NOMO-1 treated with DMSO at 0.1 percent for 48 hours (cell line): ENCODE measurements at regions not wholly inside any gene's neighbourhood (a gene's known extent, or its start where the extent isn't known, plus 50 kb on each side); places are given as distances from the start of the nearest gene placed in this dataset.
A peak's percentile ranks its signal among the peaks of the same experiment; 100 is the strongest.

Experiments
- DNase-seq: peaks from one replicate; lab custom pipeline; 2025; ENCODE audit not compliant: unreplicated experiment; lab: John Stamatoyannopoulos, UW

GRCh38 chr12:92615086-92615485 lies 87.7 kb upstream of the PLEKHG7 start:
- DNase-seq: no peak

GRCh38 chr12:92614502-92614901 lies 88.3 kb upstream of the PLEKHG7 start:
- DNase-seq: no peak

- DNase-seq: no peak
Measured at GRCh38 chr12:92614001-92614400, 88.8 kb upstream of the PLEKHG7 start.

GRCh38 chr12:92612611-92613010 lies 90.2 kb upstream of the PLEKHG7 start:
- no peak for DNase-seq

DNA sequence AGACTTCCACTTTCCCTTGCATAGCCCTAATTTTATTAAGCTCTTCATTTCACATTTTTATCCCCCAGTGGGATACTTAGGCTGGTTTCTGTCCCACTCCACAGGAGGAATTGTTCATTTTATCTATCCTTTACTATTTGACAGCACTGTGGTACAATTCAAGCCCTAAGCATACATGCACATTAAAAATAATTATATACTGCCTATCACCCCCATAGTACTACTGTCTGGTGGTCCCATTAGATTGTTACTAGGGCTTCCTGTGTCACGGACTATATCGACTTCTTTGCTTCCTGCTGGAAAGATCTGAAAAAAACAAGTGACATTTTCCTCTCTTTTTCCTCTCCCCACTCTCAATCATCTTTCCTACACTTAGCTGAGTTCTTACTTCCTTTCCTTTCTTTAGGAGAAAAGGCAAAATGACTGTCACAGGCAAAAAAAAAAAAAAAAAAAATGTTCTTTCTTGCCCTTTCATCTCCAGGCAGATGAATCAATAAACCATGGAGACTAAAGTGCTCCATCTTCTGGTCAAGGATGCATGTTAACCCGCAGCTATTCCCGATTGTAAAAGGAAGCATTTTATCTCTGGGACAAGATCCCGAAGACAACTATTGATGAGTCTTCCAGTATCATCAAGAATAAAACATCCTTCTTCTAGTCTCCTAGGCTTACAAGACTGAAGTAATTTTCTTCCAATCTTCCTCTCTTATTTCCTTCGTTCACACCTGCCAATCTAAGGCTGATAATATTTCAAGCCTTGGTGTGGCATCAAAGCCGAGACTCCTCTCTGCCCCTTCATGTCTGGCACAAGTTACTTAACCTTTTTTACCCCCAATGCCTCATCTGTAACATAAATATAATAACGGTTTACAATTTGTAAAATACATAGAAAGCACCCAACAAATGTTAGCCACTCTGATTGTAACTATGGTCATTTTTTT lies 94.4 kb upstream of the PLEKHG7 start:
- DNase-seq: peak; percentile 2

GRCh38 chr12:92606956-92607355 lies 95.8 kb upstream of the PLEKHG7 start:
- DNase-seq: no peak

DNA sequence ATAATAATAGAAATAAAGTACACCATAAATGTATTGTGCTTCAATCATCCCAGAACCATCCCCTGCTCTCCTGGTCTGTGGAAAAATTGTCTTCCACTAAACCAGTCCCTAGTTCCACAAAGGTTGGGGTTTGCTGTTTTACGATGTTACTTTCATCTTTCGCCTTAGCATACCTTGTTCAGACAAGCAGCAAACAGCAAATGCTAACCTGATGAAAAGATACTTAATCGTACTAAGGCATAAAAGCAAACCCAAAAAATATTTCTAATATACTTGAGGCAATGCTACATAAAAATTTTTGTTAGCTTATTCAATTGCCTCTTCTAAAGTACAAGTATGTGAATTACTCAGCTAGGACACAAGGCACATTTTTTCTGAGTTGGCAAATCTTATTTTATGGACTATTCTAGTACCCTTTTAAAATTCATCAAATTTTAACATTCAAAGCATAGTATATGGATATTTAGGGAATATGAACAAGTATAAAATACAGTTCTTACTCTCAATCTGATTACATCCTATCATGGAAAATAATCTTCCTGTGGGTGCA lies 97.1 kb upstream of the PLEKHG7 start:
- DNase-seq: no peak

DNA sequence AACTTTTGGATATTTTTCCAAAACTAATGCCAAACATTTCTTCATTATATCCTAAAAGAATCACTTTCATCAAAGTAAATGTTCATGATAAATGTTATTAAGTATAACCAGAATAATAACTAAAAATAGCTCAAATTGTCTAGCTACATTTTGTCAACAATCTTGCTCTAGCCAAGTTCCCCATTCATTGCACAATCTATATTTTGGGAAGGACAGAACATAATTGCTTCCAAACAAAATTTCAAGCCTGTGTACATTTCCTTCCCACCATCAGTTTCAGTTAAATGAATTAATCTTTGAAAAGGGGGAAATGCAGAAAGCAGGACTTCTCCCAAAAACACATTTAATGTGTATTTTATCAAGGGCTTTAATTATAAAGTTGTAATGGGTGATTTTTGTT lies 98.0 kb upstream of the PLEKHG7 start:
- no peak for DNase-seq

GRCh38 chr12:92603741-92604432 lies 98.9 kb upstream of the PLEKHG7 start:
- DNase-seq: no peak

GRCh38 chr12:92602930-92603623 lies 99.7 kb upstream of the PLEKHG7 start:
- no peak for DNase-seq

GRCh38 chr12:92602476-92602875 lies 100.3 kb upstream of the PLEKHG7 start:
- DNase-seq: no peak

GRCh38 chr12:92601680-92602079 lies 101.1 kb upstream of the PLEKHG7 start:
- no peak for DNase-seq

GRCh38 chr12:92601176-92601575 lies 101.6 kb upstream of the PLEKHG7 start:
- DNase-seq: no peak

DNA sequence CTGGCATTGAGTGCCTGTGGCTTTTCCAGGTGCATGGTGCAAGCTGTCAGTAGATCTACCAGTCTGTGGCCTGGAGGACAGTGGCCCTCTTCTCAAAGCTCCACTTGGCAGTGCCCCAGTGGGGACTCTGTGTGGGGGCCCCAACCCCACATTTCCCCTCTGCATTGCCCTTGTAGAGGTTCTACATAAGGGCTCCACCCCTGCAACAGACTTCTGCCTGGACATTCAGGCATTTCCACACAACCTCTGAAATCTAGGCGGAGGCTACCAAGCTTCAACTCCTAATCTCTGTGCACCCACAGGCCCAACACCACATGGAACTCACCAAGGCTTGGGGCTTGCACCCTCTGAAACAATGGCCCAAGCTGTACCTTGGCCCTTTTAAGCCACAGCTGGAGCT lies 102.7 kb upstream of the PLEKHG7 start:
- DNase-seq: no peak

DNA sequence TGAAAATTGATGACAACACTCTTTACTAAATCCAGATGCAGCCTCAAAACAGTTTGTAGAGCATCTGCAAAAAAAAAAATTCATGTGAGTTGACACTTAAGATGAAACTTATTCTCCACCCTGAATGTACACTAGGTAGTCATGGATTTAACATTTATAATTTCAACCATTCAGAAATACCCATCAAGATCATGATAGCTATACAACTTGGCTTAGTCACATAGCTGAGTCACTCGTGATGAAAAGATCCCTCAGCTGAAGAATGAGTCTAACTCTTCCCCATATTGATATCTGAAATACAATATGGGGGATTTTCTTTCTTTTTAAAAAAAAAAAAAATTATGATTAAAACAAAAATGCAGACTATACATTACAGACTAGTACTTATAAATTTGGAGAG lies 104.8 kb upstream of the PLEKHG7 start:
- no peak for DNase-seq

DNA sequence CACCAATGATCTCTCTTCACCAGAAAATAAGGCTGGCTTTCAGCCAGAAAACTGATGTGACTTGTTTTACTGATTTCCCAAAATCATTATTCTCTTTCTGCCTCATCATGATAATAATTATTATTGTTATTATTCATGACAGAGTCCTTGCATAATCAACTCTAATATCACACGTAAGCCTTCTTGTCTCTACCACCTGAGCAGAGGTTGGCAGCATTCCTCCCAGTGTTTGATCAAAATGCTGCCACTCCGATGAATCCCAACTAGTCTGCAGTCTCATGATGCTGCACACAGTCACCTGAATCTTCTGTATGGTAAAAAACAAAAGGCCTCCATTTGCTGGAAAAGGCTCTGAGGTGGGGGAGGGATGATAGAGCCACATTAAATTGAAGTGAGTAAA lies 105.7 kb upstream of the PLEKHG7 start:
- DNase-seq: no peak

DNA sequence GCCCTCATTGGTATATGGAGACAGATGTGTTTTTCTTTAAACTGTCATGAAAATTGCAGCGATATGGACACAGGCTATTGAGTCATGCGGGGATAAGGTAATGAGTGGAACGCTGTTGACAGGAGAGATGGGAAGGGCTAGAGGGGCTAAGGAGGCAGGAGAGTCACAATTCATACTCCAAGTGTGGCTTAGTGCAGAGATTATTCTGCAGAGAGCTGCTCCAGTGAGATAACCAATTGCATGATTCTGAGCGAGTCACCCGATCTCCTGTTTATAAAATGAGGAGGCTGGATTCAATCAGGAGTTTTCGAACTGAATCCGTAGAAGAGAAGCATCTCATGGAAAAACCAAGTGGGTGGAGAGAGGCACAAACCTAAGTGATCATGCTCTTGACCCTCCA lies 106.4 kb upstream of the PLEKHG7 start:
- DNase-seq: no peak

DNA sequence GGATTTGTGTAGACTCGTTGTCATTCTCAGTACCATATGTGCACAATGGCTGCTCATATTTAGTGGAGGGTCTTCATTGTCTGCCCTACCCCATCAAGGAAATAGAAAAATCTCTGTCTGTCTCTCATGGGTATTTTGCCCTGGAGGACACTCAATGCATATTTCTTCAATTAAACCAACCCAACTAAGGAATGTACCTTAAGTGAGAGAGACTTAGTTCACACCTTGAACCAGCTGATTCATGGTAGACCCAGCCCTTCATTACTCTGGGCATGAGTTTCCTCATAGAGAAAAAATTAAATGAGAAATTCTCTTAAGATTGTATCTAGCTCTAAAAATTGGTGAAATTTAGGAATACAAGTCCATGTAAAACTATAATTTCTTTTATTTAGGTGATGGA lies 107.1 kb upstream of the PLEKHG7 start:
- DNase-seq: no peak

DNA sequence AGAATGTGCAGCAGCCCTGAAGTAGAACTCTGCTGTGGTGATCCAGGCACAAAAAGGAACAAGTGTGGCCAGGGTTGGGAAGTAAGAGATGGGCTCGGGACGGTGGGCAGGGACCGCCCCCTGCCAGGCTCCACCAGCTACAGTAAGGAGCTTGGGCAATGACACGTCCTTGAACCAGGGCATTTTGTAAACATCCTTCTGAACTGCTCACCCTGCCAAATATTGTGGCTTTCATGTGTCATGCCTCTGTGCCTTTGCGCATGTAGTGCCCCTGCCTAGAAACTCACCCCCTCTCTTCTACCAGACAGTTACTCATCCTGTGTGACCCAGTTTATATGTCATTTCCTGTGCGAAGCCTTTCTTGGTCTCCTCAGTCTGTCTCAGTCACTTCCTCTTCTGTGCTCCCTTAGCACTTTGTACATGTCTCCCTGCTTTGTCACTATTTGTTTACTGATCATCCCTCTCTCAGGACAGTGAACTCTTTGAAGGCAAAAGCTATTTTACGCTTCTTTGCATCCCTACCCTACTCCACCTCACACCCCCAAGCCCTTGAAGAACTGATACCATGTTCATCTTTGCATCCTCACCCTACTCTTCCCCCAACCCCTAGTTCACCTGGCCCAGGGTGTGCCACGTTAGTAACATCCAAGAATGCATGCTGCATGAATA lies 108.9 kb upstream of the PLEKHG7 start:
- DNase-seq: peak; percentile 95

DNA sequence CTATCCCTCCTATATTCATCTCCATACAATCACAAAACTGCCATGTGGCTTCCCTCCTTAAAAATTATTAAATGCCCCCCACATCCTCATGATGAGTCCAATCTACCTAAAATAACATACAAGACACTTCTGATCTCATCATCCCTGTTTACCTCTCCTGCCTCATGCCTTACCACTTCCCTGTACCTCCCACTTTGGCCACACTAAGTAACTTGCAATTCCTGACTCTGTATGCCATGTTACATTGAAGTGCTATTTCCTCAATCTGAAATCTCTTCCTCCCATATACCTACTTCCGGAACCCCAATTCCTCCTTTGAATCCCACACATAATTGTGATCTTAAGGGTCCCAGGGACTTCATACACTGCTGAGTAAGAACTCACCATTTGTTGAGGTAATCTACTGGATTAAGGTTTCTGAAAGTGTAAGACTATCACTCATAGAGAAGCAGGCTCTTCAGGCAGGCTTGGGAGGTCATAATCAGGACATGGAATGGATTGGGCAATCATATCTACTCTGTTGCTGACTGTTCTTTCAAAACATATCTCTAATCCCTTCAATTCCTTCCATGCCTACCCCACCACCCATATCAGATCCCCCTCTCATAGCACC lies 117.6 kb upstream of the PLEKHG7 start:
- DNase-seq: no peak
